CD14-positive monocyte (primary cell): ENCODE measurements at regions not wholly inside any gene's neighbourhood (a gene's known extent, or its start where the extent isn't known, plus 50 kb on each side); places are given as distances from the start of the nearest gene placed in this dataset.
A peak's percentile ranks its signal among the peaks of the same experiment; 100 is the strongest.

Experiments
- DNase-seq, 3 donors: peaks; one replicate each; pipeline ENCODE4 v3.0.0-alpha.2; 2011 to 2022
- H2AFZ ChIP-seq: 2 replicates; pipeline ENCODE4 v1.6.0; 2012; ENCODE audit warnings: mild to moderate bottlenecking, low read depth, low read length, inconsistent platforms; ENCODE audit not compliant: insufficient read depth, poor library complexity, severe bottlenecking
- H3K27ac ChIP-seq, 2 donors: 1 replicate in 1 of 2; 2 replicates in 1 of 2; pipeline ENCODE4 v1.5.1; 2012 to 2013; ENCODE audit warnings: low read length in 2 of 2, control low read depth in 1 of 2, inconsistent platforms in 1 of 2, low read depth in 1 of 2, mild to moderate bottlenecking in 1 of 2
- H3K27me3 ChIP-seq, 2 donors: one replicate each; pipeline versions ENCODE4 v1.6.0 to v1.6.1; 2011 to 2013; ENCODE audit warnings: low read length in 2 of 2; ENCODE audit not compliant: control insufficient read depth in 2 of 2, insufficient read depth in 2 of 2
- H3K36me3 ChIP-seq, 2 donors: replicated peaks in 1 of 2; 1 replicate in 1 of 2; 2 replicates in 1 of 2; pipeline versions ENCODE4 v1.5.1 to v1.6.1; 2012 to 2013; ENCODE audit warnings: low read length in 2 of 2, control low read depth in 1 of 2, inconsistent platforms in 1 of 2, mild to moderate bottlenecking in 1 of 2; ENCODE audit not compliant: insufficient read depth in 2 of 2, control insufficient read depth in 1 of 2
- H3K4me1 ChIP-seq, 2 donors: 1 replicate in 1 of 2; 2 replicates in 1 of 2; pipeline versions ENCODE4 v1.5.1 to v1.6.1; 2012 to 2013; ENCODE audit warnings: low read length in 2 of 2, control low read depth in 1 of 2, inconsistent platforms in 1 of 2, mild to moderate bottlenecking in 1 of 2, moderate library complexity in 1 of 2; ENCODE audit not compliant: insufficient read depth in 2 of 2, control insufficient read depth in 1 of 2
- H3K4me2 ChIP-seq: replicated peaks from 2 replicates; pipeline ENCODE3; 2012; ENCODE audit warnings: low read length, moderate library complexity, mild to moderate bottlenecking; ENCODE audit not compliant: poor library complexity, severe bottlenecking; ENCODE audit errors: extremely low read depth
- H3K4me3 ChIP-seq, 3 experiments: fragments of 200-600 bp in 1 of 3; sonication (generic) in 1 of 3; replicated peaks in 1 of 3; 1 replicate in 2 of 3; 2 replicates in 1 of 3; pipeline ENCODE4 v1.5.1; 2011 to 2013; ENCODE audit warnings: low read length in 3 of 3, mild to moderate bottlenecking in 3 of 3, control low read depth in 2 of 3, low read depth in 2 of 3, inconsistent platforms in 1 of 3, moderate library complexity in 1 of 3
- H3K79me2 ChIP-seq: 2 replicates; pipeline ENCODE4 v1.6.0; 2012; ENCODE audit warnings: mild to moderate bottlenecking, control low read depth, inconsistent platforms, low read length, moderate library complexity; ENCODE audit not compliant: insufficient read depth
- H3K9ac ChIP-seq: 2 replicates; pipeline ENCODE4 v1.6.0; 2017; ENCODE audit warnings: low read length, mild to moderate bottlenecking; ENCODE audit not compliant: insufficient read depth, poor library complexity, severe bottlenecking
- H3K9me3 ChIP-seq, 2 donors: replicated peaks in 1 of 2; 1 replicate in 1 of 2; 2 replicates in 1 of 2; pipeline versions ENCODE4 v1.5.1 to v1.6.1; 2012 to 2013; ENCODE audit warnings: low read length in 2 of 2, control low read depth in 1 of 2; ENCODE audit not compliant: control insufficient read depth in 1 of 2, insufficient read depth in 1 of 2
- H4K20me1 ChIP-seq: 2 replicates; pipeline ENCODE4 v1.6.0; 2012; ENCODE audit warnings: mild to moderate bottlenecking, low read length, control low read depth, moderate library complexity; ENCODE audit not compliant: insufficient read depth
- H3K27ac Mint-ChIP-seq, 7 donors: one replicate each; pipeline ENCODE4 v1.8.0; 2020; ENCODE audit warnings: mild to moderate bottlenecking in 7 of 7, mixed read lengths in 7 of 7, moderate library complexity in 6 of 7, inconsistent platforms in 2 of 7
- H3K27me3 Mint-ChIP-seq, 3 donors: one replicate each; pipeline ENCODE4 v1.8.0; 2021 to 2022; ENCODE audit warnings: low read depth in 3 of 3, mild to moderate bottlenecking in 3 of 3, mixed read lengths in 3 of 3, moderate library complexity in 3 of 3, inconsistent platforms in 1 of 3
- H3K36me3 Mint-ChIP-seq, 2 donors: one replicate each; pipeline ENCODE4 v1.8.0; 2020; ENCODE audit warnings: mixed read lengths in 2 of 2, inconsistent platforms in 1 of 2, mild to moderate bottlenecking in 1 of 2
- H3K4me1 Mint-ChIP-seq: one replicate; pipeline ENCODE4 v1.8.0; 2020; ENCODE audit warnings: mild to moderate bottlenecking, mixed read lengths
- H3K4me3 Mint-ChIP-seq, 2 donors: one replicate each; pipeline ENCODE4 v1.8.0; 2020; ENCODE audit warnings: mild to moderate bottlenecking in 2 of 2, mixed read lengths in 2 of 2, moderate library complexity in 1 of 2
- H3K9me3 Mint-ChIP-seq, 7 donors: one replicate each; pipeline ENCODE4 v1.8.0; 2020 to 2022; ENCODE audit warnings: mixed read lengths in 7 of 7, mild to moderate bottlenecking in 6 of 7, moderate library complexity in 6 of 7, inconsistent platforms in 2 of 7
- whole genome bisulfite sequencing: methylation state at CpG from one replicate; pipeline ENCODE4 v1.1.5; 2013; ENCODE audit warnings: missing lambda C conversion rate; ENCODE audit not compliant: insufficient coverage; 5-methylcytosine and 5-hydroxymethylcytosine counted together
- intact Hi-C, 2 donors: fragments of 100-400 bp; cut with micrococcal nuclease; formaldehyde crosslinking; loops; one replicate each; pipeline versions ENCODE4 v1.15.0 to v1.15.1; 2023
- TF ChIP-seq, protein P1 (sequence below): fragments of 200-600 bp; IDR thresholded peaks from one replicate; pipeline ENCODE4 v1.8.0; 2022; ENCODE audit warnings: antibody characterized with exemption, mild to moderate bottlenecking

DNA sequence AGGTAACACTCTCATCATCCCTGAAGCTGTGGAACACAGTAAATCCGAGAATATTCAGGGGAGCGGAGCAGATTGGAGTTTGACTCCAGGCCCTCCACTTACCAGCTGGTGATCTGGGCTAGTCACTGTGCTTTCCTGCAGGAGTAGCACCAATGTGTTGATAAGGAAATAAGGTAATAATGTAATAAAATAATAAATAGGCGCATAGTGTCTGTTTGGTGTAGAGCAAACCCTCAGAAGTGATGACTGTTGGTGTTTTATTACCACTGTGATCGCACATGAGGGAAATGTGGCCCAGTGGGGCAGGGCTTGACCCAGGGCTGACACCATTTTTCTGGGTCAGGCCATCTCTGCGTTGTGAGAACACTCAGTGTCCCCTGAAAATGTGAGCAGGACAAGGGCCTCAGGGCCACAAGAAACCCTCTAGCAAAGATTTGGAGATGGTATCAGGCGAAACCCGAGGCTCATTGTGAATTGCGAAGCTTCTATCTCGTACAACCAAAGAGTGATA, 563.9 kb upstream of the B3GAT1 start:
- H3K4me1 Mint-ChIP-seq = no peaks in the 10 kb centered on the region
- no peaks in the 10 kb centered on the region for H3K36me3 Mint-ChIP-seq
- WGBS = 75% methylated on average over 9 of the region's 9 CpGs
- Histone ChIP-seq H3K27me3 (no peaks in the 10 kb centered on the region), H3K36me3 (no peaks in the 10 kb centered on the region), H4K20me1 (no peaks in the 10 kb centered on the region), H3K4me3 (no peak overlapping the region), H2AFZ (no peak overlapping the region), H3K27ac (no peak overlapping the region), H3K4me2 (no peak overlapping the region), H3K79me2 (no peaks in the 10 kb centered on the region), H3K9ac (no peak overlapping the region), H3K9me3 (no peaks in the 10 kb centered on the region), H3K4me1 (no peaks in the 10 kb centered on the region)
- no peak overlapping the region for H3K27ac Mint-ChIP-seq
- TF ChIP-seq, protein P1, sequence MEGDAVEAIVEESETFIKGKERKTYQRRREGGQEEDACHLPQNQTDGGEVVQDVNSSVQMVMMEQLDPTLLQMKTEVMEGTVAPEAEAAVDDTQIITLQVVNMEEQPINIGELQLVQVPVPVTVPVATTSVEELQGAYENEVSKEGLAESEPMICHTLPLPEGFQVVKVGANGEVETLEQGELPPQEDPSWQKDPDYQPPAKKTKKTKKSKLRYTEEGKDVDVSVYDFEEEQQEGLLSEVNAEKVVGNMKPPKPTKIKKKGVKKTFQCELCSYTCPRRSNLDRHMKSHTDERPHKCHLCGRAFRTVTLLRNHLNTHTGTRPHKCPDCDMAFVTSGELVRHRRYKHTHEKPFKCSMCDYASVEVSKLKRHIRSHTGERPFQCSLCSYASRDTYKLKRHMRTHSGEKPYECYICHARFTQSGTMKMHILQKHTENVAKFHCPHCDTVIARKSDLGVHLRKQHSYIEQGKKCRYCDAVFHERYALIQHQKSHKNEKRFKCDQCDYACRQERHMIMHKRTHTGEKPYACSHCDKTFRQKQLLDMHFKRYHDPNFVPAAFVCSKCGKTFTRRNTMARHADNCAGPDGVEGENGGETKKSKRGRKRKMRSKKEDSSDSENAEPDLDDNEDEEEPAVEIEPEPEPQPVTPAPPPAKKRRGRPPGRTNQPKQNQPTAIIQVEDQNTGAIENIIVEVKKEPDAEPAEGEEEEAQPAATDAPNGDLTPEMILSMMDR = no peak
- peaks cover 0 to 13% (median 4%) of the 10 kb centered on the region in 7 donors for H3K9me3 Mint-ChIP-seq
- peaks cover 0 to 2% (median 0%) of the 10 kb centered on the region in 3 donors for H3K27me3 Mint-ChIP-seq
- peak overlapping the region in 1 of 2 donors; percentile 24 for H3K4me3 Mint-ChIP-seq
- DNase-seq = no peak
- intact Hi-C loops = no loop called here

DNA sequence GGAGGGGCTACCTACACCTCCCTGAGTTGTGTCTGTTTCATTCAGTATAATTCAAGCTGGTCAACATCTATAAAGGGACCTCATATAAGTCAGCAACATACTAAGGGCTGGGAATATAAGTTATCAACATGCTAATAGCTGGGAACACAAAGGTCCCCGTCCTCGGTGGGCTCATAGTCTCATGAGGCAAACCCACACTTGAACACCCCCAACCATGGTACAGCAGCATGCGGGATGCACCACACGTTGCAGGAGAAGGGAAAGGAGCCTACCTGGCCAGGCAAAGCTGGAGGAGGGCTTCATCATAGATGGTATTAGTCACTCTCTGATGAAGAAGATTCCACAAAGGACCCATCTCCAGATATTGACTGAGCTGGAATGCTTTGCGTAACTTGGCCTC, 561.8 kb upstream of the B3GAT1 start:
- H3K4me3 Mint-ChIP-seq = no peak overlapping the region
- H3K4me1 Mint-ChIP-seq = no peaks in the 10 kb centered on the region
- Histone ChIP-seq H3K79me2 (no peaks in the 10 kb centered on the region), H3K4me2 (no peak overlapping the region), H3K27ac (no peak overlapping the region), H3K9ac (no peak overlapping the region), H2AFZ (no peak overlapping the region), H3K36me3 (no peaks in the 10 kb centered on the region), H3K4me1 (no peaks in the 10 kb centered on the region), H4K20me1 (no peaks in the 10 kb centered on the region), H3K27me3 (no peaks in the 10 kb centered on the region), H3K4me3 (no peak overlapping the region), H3K9me3 (no peaks in the 10 kb centered on the region)
- TF ChIP-seq, protein P1 = no peak
- 83% methylated on average over 3 of the region's 5 CpGs for WGBS
- H3K27me3 Mint-ChIP-seq = peaks cover 0 to 4% (median 2%) of the 10 kb centered on the region in 3 donors
- intact Hi-C loops = no loop called here
- H3K27ac Mint-ChIP-seq = no peak overlapping the region
- no peak for DNase-seq
- peaks cover 0 to 13% (median 4%) of the 10 kb centered on the region in 7 donors for H3K9me3 Mint-ChIP-seq
- H3K36me3 Mint-ChIP-seq = no peaks in the 10 kb centered on the region
